SH-SY5Y (cell line): ENCODE measurements at regions not wholly inside any gene's neighbourhood (a gene's known extent, or its start where the extent isn't known, plus 50 kb on each side); places are given as distances from the start of the nearest gene placed in this dataset.

ENCODE experiments used
- GATA2 ChIP-seq: IDR thresholded peaks from 2 replicates; pipeline ENCODE4 v1.6.1; 2011; ENCODE audit warnings: mild to moderate bottlenecking, low read depth, low read length
- GATA3 ChIP-seq: IDR thresholded peaks from 2 replicates; pipeline ENCODE4 v1.6.1; 2011; ENCODE audit warnings: low read depth, mild to moderate bottlenecking, low read length, moderate library complexity

- no peak for TF ChIP-seq GATA3
- no peak for TF ChIP-seq GATA2
These were observed 1022.9 kb downstream of the BCL11B start for GRCh38 chr14:98249057-98249456.
